Fibroblast of the aortic adventitia (primary cell): ENCODE measurements at regions not wholly inside any gene's neighbourhood (a gene's known extent, or its start where the extent isn't known, plus 50 kb on each side); places are given as distances from the start of the nearest gene placed in this dataset.

Source experiments
- DNase-seq: peaks from one replicate; pipeline ENCODE4 v3.0.0-alpha.2; 2010; ENCODE audit warnings: low read depth
- H3K4me3 ChIP-seq: 2 replicates; pipeline ENCODE4 v1.5.1; 2011; ENCODE audit warnings: low read depth, mild to moderate bottlenecking, control low read depth, low read length, moderate library complexity
- TF ChIP-seq, protein P1 (sequence below): IDR thresholded peaks from 2 replicates; pipeline ENCODE4 v1.5.1; 2011; ENCODE audit warnings: mild to moderate bottlenecking, low read length, control low read depth, inconsistent platforms; ENCODE audit not compliant: insufficient read depth

DNA sequence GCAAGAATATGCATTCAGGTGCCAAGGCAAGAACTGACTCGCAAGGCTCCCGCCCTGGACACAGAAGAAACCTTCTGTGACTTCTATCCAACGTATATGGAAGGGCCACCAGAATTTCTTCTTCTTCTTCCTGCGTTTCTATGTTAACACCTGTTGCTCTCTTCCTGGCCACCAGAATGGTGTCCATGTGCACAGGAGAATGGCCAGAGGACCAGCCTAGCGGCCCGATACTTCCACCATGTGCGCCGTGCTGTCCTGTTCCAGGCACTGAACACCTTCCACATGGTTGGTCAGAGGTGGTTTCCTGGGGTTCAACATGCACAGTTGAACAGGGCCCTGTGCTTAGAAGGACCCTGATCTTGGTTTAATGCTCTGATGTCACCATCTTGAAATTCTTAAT lies 455.8 kb downstream of the BCL11B start:
- TF ChIP-seq, protein P1, sequence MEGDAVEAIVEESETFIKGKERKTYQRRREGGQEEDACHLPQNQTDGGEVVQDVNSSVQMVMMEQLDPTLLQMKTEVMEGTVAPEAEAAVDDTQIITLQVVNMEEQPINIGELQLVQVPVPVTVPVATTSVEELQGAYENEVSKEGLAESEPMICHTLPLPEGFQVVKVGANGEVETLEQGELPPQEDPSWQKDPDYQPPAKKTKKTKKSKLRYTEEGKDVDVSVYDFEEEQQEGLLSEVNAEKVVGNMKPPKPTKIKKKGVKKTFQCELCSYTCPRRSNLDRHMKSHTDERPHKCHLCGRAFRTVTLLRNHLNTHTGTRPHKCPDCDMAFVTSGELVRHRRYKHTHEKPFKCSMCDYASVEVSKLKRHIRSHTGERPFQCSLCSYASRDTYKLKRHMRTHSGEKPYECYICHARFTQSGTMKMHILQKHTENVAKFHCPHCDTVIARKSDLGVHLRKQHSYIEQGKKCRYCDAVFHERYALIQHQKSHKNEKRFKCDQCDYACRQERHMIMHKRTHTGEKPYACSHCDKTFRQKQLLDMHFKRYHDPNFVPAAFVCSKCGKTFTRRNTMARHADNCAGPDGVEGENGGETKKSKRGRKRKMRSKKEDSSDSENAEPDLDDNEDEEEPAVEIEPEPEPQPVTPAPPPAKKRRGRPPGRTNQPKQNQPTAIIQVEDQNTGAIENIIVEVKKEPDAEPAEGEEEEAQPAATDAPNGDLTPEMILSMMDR = no peak
- DNase-seq = no peak
- no peak overlapping the region for H3K4me3 ChIP-seq

DNA sequence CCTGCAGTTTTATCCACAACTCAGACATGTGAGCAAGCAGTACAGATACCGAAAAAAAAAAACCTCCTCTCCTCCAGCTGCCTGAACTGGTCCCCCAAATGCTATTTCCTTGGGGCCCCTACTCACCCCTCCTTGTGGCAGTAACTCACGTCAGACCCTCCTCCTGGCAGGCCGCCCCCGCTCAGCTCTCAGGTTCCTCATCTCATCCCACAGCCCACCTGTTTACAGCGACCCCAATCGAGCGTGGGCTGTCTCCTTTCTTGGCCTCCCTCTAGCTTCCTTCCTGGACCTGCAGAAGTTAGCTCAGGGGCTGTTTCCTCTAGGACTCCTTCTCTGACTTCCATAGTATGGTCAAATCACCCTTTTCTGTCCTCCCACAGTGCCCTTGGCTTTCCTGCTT lies 455.3 kb downstream of the BCL11B start:
- TF ChIP-seq, protein P1 = no peak
- no peak for DNase-seq
- no peak overlapping the region for H3K4me3 ChIP-seq

DNA sequence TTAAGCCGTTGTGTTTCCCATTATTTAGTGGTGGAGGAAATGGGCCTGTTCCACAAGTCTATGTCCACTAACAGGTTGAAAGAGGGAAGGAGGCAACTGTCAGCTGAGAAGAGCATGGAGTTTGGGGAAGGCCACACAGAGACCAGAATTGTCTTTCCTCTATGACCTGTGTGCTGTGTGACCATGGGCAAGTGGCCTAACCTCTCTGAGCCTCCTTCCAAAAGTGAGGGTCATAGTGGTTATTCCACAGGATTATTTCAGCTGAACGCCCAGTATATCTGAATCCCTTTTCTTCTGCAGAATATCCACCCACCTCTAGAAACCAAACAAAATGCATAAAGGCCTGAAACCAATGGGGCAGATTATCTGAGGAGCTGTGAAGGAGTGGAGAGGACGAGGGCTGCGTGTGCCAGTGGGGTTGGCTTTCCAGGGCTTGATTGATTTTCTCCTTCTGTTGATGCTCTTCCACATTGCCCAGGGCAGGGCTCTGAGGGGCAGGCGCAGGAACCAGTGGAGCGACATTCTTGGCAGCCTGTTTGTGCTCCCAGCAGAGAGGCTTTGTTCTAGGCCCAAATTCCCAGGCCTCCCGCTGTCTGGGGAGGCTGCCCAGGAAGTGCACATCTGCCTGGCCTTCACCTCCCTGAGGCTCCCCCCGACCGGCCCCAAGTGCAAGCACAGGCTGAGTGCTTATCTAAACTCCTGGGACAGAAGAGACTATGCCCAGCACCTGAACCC lies 452.7 kb downstream of the BCL11B start:
- H3K4me3 ChIP-seq = no peak overlapping the region
- TF ChIP-seq, protein P1 = no peak
- no peak for DNase-seq

DNA sequence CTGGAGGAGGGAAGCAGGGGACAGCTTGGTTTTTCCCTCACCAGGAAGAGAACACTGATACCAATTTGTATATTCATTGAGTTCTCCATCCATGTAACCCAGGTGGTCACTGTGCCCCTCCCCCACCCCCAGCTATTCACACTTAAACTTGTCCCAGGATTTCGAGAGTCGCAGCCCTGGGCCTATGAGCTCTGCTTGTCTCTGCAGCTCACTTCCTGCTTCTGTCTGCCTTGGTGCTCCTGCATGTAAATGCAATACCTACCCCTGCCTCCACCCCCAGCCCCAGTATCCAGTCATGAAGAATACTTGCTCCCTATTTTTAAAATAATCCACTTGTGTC lies 452.2 kb downstream of the BCL11B start:
- no peak overlapping the region for H3K4me3 ChIP-seq
- TF ChIP-seq, protein P1 = no peak

DNA sequence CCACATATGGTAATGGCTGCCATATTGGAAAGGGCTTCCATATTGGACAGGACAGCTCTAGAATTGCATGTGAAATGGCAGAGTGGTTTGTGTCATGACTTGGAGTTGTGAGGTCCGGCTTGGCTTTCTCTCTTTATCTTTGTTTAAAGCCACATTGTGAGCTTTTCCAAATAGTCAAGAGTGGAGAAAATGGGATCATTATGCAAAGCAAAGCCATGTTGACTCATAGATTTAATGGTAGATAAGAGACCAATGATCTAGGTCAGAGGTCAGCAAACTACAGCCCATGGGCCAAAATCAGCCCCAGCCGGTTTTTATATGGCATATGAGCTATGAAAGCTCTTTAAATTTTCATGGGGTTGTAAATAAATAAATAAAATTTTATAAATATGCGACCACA lies 449.1 kb downstream of the BCL11B start:
- TF ChIP-seq, protein P1 = no peak
- DNase-seq = no peak
- H3K4me3 ChIP-seq = no peak overlapping the region

More for the DNA sequence above, 452.2 kb downstream of the BCL11B start:
- DNase-seq = no peak

DNA sequence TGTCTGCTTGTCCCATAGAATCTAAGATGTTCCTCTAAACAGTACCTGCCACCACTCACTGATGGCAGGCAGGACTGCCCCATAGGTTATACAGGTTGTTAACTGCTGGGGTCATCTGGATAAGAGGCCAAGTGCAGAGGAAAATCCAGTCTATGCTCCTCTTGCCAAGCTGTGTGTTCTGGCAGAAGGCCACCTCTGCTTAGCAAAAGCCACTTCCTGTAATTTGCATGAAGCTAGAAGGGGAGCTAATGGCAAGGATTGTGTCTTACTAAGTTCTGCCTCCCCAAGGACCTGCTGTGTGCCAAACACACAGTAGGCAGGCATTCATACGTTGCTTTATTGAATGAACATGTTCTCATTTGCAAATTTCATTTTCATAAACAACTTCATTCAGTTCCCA lies 445.4 kb downstream of the BCL11B start:
- no peak for DNase-seq
- no peak overlapping the region for H3K4me3 ChIP-seq
- TF ChIP-seq, protein P1 = no peak

DNA sequence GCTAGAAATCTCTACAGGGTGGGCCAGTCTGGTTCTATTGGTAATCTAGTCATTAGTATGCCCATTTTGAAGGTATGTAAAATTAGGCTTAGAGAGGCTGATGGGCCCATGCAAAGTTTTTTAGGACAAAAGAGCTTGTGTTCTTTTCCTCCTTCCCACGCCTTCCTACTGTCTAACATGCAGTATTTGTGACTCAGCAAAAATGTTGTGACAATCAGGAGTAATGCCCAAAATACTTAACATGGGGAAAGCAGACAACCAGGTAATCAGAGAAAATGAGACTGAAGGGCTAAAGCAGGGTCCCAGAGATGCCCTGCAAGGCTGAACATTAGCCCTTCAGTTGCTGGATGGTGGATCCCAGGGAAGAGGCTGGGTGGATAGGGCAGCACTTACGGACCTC lies 437.9 kb downstream of the BCL11B start:
- TF ChIP-seq, protein P1 = no peak
- no peak overlapping the region for H3K4me3 ChIP-seq
- DNase-seq = no peak
